ENCODE measurements at regions not wholly inside any gene's neighbourhood (a gene's known extent, or its start where the extent isn't known, plus 50 kb on each side); places are given as distances from the start of the nearest gene placed in this dataset.

- H3K27ac ChIP-seq, result no peak overlapping the region
- H3K4me3 ChIP-seq, result no peak overlapping the region
- no peaks in the 10 kb centered on the region for H3K4me1 ChIP-seq
- DNase-seq, result no peak
- intact Hi-C loops (cut with DNase I), result no loop called here
- no peaks in the 10 kb centered on the region for H3K27me3 ChIP-seq (ENCODE audit: low read depth)
- no peak for TF ChIP-seq CTCF (IDR thresholded peaks at IDR 0.05)
- ATAC-seq, result no peak
- no peaks in the 10 kb centered on the region for H3K36me3 ChIP-seq
- H3K9me3 ChIP-seq, result peaks cover 3% of the 10 kb centered on the region
These were observed 121.9 kb upstream of the ASCC3 start for GRCh38 chr6:101003075-101003474.

- Histone ChIP-seq H3K27me3 (ENCODE audit: low read depth) (no peaks in the 10 kb centered on the region), H3K4me1 (no peaks in the 10 kb centered on the region), H3K4me3 (no peak overlapping the region), H3K27ac (no peak overlapping the region), H3K36me3 (no peaks in the 10 kb centered on the region), H3K9me3 (no peaks in the 10 kb centered on the region)
- ATAC-seq (no peak), DNase-seq (no peak)
- no peak for TF ChIP-seq CTCF (IDR thresholded peaks at IDR 0.05)
- intact Hi-C loops (cut with DNase I), result no loop called here
These were observed 130.1 kb upstream of the ASCC3 start for GRCh38 chr6:101011186-101011585.

GRCh38 chr6:101013612-101014195 is 132.6 kb upstream of the ASCC3 start:
- Histone ChIP-seq H3K9me3 (no peaks in the 10 kb centered on the region), H3K27ac (no peak overlapping the region), H3K4me3 (no peak overlapping the region), H3K36me3 (no peaks in the 10 kb centered on the region), H3K4me1 (no peaks in the 10 kb centered on the region), H3K27me3 (ENCODE audit: low read depth) (no peaks in the 10 kb centered on the region)
- DNase-seq (no peak), ATAC-seq (no peak)
- intact Hi-C loops (cut with DNase I), result no loop called here
- TF ChIP-seq CTCF (IDR thresholded peaks at IDR 0.05), result no peak

- no peak for ATAC-seq
- TF ChIP-seq CTCF (IDR thresholded peaks at IDR 0.05), result no peak
- no peak for DNase-seq
These were observed 134.4 kb upstream of the ASCC3 start for GRCh38 chr6:101015541-101015940.

GRCh38 chr6:101016163-101016562 is 135.0 kb upstream of the ASCC3 start:
- intact Hi-C loops (cut with DNase I), result no loop called here

More at GRCh38 chr6:101015541-101015940, 134.4 kb upstream of the ASCC3 start:
- intact Hi-C loops (cut with DNase I), result no loop called here
- no peak overlapping the region for H3K4me3 ChIP-seq
- no peak overlapping the region for H3K27ac ChIP-seq
- no peaks in the 10 kb centered on the region for H3K27me3 ChIP-seq (ENCODE audit: low read depth)
- H3K9me3 ChIP-seq, result no peaks in the 10 kb centered on the region
- H3K36me3 ChIP-seq, result no peaks in the 10 kb centered on the region
- no peaks in the 10 kb centered on the region for H3K4me1 ChIP-seq

More at GRCh38 chr6:101016163-101016562, 135.0 kb upstream of the ASCC3 start:
- Histone ChIP-seq H3K4me1 (no peaks in the 10 kb centered on the region), H3K4me3 (no peak overlapping the region), H3K9me3 (no peaks in the 10 kb centered on the region), H3K36me3 (no peaks in the 10 kb centered on the region), H3K27ac (no peak overlapping the region), H3K27me3 (ENCODE audit: low read depth) (no peaks in the 10 kb centered on the region)
- no peak for TF ChIP-seq CTCF (IDR thresholded peaks at IDR 0.05)
- no peak for DNase-seq
- no peak for ATAC-seq

Measured in lower lobe of right lung (tissue), 2 donors.